ENCODE measurements at regions not wholly inside any gene's neighbourhood (a gene's known extent, or its start where the extent isn't known, plus 50 kb on each side); places are given as distances from the start of the nearest gene placed in this dataset.

DNA sequence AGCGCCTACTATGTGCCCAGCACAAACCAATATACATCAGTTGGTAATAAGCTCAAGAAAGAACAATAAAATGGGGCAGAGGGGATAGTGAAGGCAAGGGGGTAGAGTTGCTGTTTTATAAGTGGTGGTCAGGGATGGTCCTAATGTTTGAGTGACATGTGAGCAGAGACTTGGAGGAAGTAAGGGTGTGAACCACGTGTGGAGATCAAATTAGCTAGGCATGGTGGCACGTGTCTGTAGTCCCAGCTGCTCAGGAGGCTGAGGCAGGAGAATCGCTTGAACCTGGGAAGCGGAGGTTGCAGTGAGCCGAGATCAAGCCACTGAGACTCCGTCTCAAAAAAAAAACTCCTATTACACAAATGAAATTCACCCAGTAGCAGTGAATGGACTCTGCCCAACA, 56.5 kb downstream of the IRX6 start:
- no peak overlapping the region for H3K4me3 ChIP-seq (ENCODE audit: low read length)
- DNase-seq (ENCODE audit: low read depth, low spot score), result no peak

DNA sequence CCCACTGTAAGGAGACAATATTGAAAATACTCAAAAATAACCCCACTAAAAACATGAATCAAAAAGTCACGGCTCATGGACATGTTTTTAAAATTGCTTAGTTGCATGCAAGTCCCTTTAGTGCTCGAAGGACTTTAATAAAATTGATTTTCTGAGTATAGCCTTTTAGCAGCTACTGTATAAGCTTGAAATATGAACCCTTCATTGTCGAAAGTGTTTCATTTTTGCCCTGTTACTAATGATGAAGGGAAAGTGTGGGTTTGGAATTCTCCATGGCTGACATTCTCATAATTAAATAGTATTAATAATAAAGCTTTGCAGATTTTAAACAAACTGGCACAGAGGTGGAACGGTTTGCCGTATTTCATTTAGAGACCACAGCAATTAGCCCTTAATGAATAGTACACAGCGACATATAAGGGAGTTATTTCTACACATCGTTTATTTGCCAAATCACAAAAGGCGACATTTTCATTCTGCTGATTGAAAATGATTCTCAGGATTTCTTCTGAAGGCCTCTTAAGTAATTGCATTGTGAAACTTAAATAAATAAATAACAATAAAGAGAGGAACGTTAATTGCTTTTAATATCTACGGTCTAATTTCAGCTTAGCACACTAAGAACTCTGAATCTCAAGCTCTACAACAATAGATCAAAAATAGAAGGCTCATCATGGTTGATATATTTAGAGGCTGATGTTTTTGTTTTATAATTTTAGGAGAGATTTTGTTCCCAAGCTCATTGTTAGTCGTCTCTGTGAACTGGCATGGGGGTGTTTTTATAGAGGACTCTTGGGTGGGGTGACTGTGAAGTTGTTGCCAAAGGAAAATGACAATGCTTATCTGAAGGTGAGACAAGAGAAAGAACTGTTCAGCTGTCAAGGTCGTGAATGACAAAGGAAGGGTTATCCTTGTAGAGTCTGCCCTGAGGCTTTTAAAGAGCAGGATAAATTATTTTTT, 60.6 kb downstream of the IRX6 start:
- H3K4me3 ChIP-seq (ENCODE audit: low read length), result no peak overlapping the region
- no peak for DNase-seq (ENCODE audit: low read depth, low spot score)

GRCh38 chr16:55385359-55385758, 61.4 kb downstream of the IRX6 start:
- no peak overlapping the region for H3K4me3 ChIP-seq (ENCODE audit: low read length)
- no peak for DNase-seq (ENCODE audit: low read depth, low spot score)

DNA sequence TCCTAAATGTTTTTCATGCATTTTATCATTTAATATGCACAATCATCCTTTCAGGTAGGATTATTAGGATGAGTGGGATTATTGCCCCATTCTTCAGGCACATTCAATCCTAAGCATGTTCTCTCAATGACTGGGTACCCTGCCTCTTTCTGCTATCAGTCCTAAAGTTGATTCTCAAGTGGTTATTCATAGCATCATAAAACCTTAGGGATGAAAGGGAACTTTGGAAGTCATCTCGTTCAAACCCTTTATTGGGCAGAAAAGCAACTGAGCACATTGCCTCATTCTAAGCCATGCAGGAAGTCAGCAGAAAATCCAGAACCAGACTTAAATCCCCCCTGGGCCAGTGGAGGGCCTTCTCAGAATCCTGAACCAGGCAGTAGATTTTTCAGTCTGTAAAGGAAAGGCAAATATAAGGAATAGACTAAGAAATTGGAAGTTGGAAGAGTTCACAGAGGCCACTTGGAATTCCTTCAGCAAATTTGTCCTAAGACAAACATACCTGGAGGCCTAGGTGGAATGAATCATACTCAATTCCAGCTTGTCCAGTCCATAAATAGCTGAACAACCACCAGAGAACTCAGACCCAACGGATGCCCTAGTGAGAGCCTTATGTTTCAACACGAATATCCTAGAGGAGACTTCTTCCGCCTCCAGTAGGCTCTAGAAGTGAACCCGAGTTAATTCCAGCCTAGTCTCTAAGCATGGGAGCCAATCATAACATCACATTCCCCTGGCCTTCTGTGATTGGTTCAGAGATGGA, 62.7 kb downstream of the IRX6 start:
- no peak for DNase-seq (ENCODE audit: low read depth, low spot score)
- H3K4me3 ChIP-seq (ENCODE audit: low read length), result no peak overlapping the region

DNA sequence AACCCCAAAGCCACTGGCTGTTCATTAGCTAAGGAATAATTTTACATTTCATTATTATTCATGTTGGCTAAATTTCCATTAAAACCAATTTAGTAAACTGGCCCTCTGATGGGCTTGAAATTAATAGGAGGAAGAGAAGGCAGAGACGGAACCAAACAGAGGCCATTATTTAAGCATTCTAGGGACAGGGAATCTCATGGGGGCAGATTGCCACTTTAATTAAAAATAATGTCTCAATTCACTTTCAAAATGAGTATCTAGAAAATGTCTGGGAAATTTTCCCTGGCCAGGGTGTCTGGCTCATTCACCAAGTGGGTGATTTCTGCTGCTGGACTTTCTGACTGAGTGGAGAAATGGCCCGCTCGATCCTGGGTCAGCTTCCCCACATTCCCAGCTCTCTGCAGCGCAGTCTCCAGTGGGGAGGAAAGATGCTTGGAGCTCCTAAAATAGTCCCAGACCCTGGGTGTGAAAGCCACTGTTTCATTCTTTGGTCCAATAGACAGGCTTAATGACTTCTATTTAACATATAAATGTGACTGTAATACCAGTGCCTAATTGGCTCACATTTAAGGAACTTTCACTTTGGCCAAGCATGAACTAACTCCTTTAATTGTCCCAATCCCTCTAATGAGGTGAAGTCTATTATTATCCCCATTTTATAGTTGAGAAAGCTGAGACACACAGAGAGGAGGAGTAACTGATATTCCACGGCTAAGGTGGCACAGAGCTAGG, 64.3 kb downstream of the IRX6 start:
- no peak for DNase-seq (ENCODE audit: low read depth, low spot score)
- no peak overlapping the region for H3K4me3 ChIP-seq (ENCODE audit: low read length)

DNA sequence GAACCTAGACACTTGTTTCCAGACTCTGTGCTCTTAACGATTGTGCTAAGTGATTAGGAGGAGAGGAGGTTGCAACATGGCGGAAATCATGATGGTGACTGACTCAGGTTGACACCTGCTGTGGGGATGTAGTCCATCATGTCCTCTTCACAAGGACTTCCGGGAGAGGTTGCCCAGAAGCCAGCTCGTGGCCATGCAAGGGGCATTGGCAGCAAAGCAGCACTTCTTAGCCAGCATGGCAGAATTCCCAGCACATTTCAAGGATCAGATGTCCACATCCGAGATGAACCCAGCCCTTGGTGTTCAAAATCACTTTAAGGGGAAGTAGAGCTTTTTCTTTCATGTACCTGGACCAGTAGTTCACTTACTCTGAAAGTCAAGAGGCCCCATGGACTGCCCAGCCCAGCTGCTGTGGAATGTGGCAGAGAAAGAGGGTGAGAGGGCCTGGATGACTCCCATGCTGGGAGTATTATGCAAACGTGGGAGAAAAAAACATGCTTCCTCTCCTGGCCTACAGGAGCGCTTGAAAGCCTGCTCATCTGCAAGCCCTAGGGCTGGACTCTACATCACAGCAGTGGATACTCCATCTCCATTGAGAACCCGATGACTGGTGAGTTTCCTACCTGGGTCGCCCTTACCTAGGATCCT, 65.5 kb downstream of the IRX6 start:
- no peak overlapping the region for H3K4me3 ChIP-seq (ENCODE audit: low read length)
- DNase-seq (ENCODE audit: low read depth, low spot score), result no peak

- no peak overlapping the region for H3K4me3 ChIP-seq (ENCODE audit: low read length)
- DNase-seq (ENCODE audit: low read depth, low spot score), result no peak
Observed at GRCh38 chr16:55390630-55391237, 66.7 kb downstream of the IRX6 start.

DNA sequence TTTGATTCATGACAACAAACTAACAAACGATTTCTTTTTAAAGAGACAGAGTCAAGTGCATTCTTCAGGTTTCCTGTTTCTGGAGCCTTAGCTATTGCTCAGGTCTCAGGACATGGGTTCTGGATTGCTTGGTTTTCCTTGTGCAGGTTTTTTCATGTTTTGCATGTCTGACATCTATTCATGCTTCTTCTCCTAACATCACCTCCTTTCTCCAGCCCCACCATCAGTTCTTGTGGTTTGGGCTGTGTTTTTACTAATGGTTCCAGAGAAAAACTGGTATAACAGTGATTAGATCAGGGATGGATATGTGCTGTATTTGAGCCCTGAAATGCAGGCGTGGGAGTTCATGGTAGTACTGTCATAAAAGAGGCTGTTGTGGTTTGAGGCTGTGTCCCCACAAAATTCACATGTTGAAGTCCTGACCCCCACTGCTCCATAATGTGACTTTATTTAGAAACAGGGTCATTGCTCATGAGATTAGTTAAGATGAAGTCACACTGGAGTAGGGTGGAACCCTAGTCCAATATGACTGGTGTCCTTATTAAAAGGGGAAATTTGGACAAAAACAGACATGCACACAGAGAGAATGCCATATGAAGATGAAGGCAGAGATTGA, 67.9 kb downstream of the IRX6 start:
- DNase-seq (ENCODE audit: low read depth, low spot score), result no peak
- no peak overlapping the region for H3K4me3 ChIP-seq (ENCODE audit: low read length)

GRCh38 chr16:55392701-55393100, 68.7 kb downstream of the IRX6 start:
- no peak overlapping the region for H3K4me3 ChIP-seq (ENCODE audit: low read length)
- DNase-seq (ENCODE audit: low read depth, low spot score), result no peak

DNA sequence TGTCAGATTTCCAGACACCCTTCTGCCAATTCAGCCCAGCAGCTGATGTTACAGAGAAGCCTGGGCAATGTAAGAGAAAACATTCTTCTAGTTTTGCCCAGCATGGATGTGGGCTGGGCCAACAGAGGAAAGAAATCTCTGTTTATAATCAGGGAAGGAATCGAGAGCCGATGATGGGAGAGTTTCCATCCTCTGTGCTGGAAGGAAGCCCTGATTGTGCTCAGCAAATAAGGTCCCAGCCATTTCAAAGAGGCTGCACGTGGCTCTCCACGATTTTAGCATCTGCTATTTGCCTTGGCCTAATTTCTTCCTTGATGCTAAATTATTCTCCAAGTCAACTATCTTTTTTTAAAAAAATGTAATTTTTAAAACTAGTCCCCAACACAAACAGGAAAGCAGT, 70.0 kb downstream of the IRX6 start:
- no peak overlapping the region for H3K4me3 ChIP-seq (ENCODE audit: low read length)
- DNase-seq (ENCODE audit: low read depth, low spot score), result no peak

DNA sequence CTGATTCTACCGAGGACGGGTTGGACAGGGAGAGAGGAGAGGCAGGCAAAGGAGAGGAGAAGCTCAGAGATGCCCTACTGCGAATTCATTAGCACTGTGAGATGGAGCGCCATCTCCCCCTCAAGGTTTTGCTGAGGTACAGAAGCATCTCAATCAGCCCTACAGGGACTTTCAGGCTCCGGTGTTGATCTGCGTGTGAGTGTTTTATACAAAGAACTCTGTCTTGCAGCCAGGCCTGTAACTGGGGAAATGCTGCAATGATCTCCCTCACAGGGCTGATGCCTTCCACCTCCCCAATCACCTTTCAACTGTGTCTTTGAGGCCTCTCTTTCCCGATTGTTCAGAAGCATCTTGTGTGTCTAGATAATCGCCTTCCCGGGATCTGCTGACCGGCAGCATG, 74.8 kb downstream of the IRX6 start:
- no peak overlapping the region for H3K4me3 ChIP-seq (ENCODE audit: low read length)
- DNase-seq (ENCODE audit: low read depth, low spot score), result no peak

DNA sequence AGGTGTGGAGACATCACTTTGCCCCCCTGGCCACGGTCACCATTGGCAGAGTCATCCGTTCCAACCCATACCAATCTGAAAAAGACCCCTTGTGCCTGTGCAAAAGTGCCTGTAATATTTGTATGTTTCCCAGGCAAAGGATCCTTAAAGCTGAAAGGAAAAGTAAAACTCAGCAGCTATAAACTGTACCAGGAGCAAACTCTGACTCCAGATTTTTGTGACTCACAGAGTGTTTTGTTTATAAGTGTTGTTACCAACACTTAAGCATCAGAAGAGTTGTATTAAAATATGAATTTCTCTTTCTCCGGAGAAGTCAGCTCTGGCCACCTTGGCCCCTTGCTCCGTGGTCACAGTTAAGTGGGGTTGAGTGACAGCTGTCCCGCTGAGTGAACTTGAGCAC, 75.9 kb downstream of the IRX6 start:
- no peak overlapping the region for H3K4me3 ChIP-seq (ENCODE audit: low read length)
- DNase-seq (ENCODE audit: low read depth, low spot score), result no peak

DNA sequence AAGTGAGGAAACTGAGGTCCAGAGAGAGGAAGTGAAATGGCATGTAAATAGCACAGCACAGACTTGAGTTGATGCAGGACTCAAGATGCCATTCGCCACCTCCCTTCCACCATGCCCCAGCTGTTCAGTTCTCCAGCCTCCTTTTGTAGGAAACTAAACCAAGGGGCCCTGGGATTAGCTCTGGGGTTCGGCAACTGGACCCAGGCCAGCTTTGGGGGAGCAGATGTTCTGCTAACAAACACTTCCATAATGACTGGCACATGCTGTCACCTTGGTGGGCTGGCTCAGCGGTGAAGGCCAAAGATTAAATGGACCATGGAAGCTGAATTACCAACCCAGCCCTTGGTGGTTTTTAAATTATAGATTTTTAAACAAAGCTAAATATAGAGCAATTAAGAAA, 77.0 kb downstream of the IRX6 start:
- no peak for DNase-seq (ENCODE audit: low read depth, low spot score)

GRCh38 chr16:55403464-55403863, 75.5 kb upstream of the MMP2 start:
- no peak for DNase-seq (ENCODE audit: low read depth, low spot score)
- H3K4me3 ChIP-seq (ENCODE audit: low read length), result no peak overlapping the region

More for the DNA sequence above, 77.0 kb downstream of the IRX6 start:
- H3K4me3 ChIP-seq (ENCODE audit: low read length), result no peak overlapping the region

- DNase-seq (ENCODE audit: low read depth, low spot score), result no peak
- no peak overlapping the region for H3K4me3 ChIP-seq (ENCODE audit: low read length)
Observed at GRCh38 chr16:55406651-55407050, 72.3 kb upstream of the MMP2 start.

DNA sequence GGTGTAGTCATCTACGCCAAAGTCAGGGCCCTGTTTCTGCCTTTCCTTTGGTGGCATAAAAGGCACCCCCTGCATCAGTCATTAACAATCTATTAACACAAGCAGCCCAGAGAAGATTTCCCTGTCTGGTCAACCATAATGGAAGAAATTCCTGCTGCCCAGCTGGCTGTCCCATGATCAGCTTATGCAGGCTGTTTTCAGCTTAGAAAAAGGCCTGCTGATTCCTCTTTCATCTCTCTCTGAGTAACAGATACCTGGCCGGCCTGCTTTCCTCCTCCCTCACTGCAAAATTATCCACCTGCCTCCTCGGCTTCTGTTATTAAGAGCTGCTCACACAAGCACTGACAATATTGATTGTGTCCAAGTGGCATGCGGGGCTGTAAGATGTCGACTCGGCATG, 70.3 kb upstream of the MMP2 start:
- no peak overlapping the region for H3K4me3 ChIP-seq (ENCODE audit: low read length)
- DNase-seq (ENCODE audit: low read depth, low spot score), result no peak

DNA sequence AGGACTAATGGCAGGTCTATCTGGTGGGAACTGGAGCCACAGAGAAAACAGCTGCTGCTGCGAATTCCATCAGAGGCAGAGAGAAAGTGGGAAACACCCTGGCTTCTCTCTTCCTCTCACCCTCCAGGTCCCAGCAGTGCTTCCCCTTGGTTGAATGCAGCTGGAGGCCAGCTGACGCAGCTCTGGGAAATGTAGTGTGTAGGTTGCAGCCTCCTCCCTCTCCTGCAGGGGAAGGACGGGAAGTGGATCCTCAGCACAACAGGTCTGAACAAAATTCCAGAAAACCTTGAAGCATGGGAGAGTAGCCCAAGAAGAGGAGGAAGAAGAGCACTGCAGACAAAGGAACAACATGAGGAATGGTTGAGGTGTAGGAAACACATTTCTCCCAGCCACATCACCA, 67.8 kb upstream of the MMP2 start:
- no peak for DNase-seq (ENCODE audit: low read depth, low spot score)

GRCh38 chr16:55418586-55418985, 60.4 kb upstream of the MMP2 start:
- no peak overlapping the region for H3K4me3 ChIP-seq (ENCODE audit: low read length)
- no peak for DNase-seq (ENCODE audit: low read depth, low spot score)

More for the DNA sequence above, 67.8 kb upstream of the MMP2 start:
- H3K4me3 ChIP-seq (ENCODE audit: low read length), result no peak overlapping the region
